ENCODE measurements at regions not wholly inside any gene's neighbourhood (a gene's known extent, or its start where the extent isn't known, plus 50 kb on each side); places are given as distances from the start of the nearest gene placed in this dataset.

DNA sequence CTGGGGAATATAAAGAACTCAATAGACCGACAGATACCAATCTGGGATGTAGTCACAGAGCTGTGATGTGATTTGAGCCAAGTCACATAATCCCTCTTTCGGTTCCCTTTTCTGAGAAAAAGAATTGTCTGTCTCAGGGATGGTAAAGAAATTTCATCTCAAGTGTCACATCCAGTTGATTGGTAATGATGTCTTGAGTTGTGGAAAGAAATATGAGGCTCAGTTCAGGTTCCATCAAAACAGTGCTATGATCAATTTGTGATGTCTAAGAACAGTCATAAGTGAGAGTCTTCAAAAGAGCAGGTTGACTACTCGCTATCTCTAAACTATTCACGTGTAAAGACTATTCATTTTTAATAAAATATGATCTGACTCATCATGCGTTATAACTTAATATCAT lies 223.3 kb downstream of the METTL4 start:
- TF ChIP-seq, protein P1, sequence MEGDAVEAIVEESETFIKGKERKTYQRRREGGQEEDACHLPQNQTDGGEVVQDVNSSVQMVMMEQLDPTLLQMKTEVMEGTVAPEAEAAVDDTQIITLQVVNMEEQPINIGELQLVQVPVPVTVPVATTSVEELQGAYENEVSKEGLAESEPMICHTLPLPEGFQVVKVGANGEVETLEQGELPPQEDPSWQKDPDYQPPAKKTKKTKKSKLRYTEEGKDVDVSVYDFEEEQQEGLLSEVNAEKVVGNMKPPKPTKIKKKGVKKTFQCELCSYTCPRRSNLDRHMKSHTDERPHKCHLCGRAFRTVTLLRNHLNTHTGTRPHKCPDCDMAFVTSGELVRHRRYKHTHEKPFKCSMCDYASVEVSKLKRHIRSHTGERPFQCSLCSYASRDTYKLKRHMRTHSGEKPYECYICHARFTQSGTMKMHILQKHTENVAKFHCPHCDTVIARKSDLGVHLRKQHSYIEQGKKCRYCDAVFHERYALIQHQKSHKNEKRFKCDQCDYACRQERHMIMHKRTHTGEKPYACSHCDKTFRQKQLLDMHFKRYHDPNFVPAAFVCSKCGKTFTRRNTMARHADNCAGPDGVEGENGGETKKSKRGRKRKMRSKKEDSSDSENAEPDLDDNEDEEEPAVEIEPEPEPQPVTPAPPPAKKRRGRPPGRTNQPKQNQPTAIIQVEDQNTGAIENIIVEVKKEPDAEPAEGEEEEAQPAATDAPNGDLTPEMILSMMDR (IDR thresholded peaks at IDR 0.05) = no peak
- no peak for TF ChIP-seq ZFX (IDR thresholded peaks at IDR 0.05; ENCODE audit: borderline replicate concordance)

Measured in 22Rv1 (cell line).